HepG2 (cell line): ENCODE measurements at regions not wholly inside any gene's neighbourhood (a gene's known extent, or its start where the extent isn't known, plus 50 kb on each side); places are given as distances from the start of the nearest gene placed in this dataset.

Experiments
- ATAD3A ChIP-seq: sonication (generic); formaldehyde crosslinking; IDR thresholded peaks from 2 replicates; pipeline ENCODE4 v1.4.0; 2020; ENCODE audit warnings: missing genetic modification reagents
- E2F1 ChIP-seq: sonication (generic); formaldehyde crosslinking; IDR thresholded peaks from 2 replicates; pipeline ENCODE4 v1.5.0; 2020; ENCODE audit warnings: missing genetic modification reagents
- EHMT2 ChIP-seq: fragments of 200-600 bp; sonication (generic); IDR thresholded peaks from 2 replicates; pipeline ENCODE4 v1.7.0; 2017; ENCODE audit warnings: antibody characterized with exemption, low read depth, low read length, borderline replicate concordance
- ETV6 ChIP-seq: sonication (generic); formaldehyde crosslinking; conservative IDR thresholded peaks from 2 replicates; pipeline ENCODE4 v1.4.0; 2020; ENCODE audit warnings: missing genetic modification reagents
- EZH2 ChIP-seq: conservative IDR thresholded peaks from 2 replicates; pipeline ENCODE4 v1.6.1; 2012; ENCODE audit warnings: mild to moderate bottlenecking, low read depth, low read length, moderate library complexity
- FOXA1 ChIP-seq, 2 experiments: fragments of 450-650 bp in 1 of 2; sonication (generic) in 1 of 2; formaldehyde crosslinking in 1 of 2; IDR thresholded peaks; 2 replicates each; pipeline versions ENCODE4 v1.4.0 to v1.6.1; 2016 to 2020; ENCODE audit warnings: missing genetic modification reagents in 1 of 2
- IRF2 ChIP-seq: IDR thresholded peaks from 2 replicates; pipeline ENCODE4 v1.6.1; 2018; ENCODE audit warnings: missing genetic modification reagents, missing compliant biosample characterization
- JARID2 ChIP-seq: sonication (generic); formaldehyde crosslinking; IDR thresholded peaks from 2 replicates; pipeline ENCODE4 v1.8.1; 2023; ENCODE audit warnings: missing genetic modification reagents, inconsistent platforms; ENCODE audit not compliant: insufficient replicate concordance
- MEIS2 ChIP-seq: sonication (generic); formaldehyde crosslinking; IDR thresholded peaks from 2 replicates; pipeline ENCODE4 v1.9.0; 2021; ENCODE audit warnings: mild to moderate bottlenecking, missing genetic modification reagents
- NFKBIZ ChIP-seq: IDR thresholded peaks from 2 replicates; pipeline ENCODE4 v1.6.1; 2018; ENCODE audit warnings: missing genetic modification reagents, missing compliant biosample characterization
- PHF20 ChIP-seq: sonication (generic); formaldehyde crosslinking; IDR thresholded peaks from 2 replicates; pipeline ENCODE4 v1.5.0; 2020; ENCODE audit warnings: mild to moderate bottlenecking, missing genetic modification reagents
- POLR2AphosphoS2 ChIP-seq: IDR thresholded peaks from 2 replicates; pipeline ENCODE4 v1.6.1; 2011; ENCODE audit warnings: low read depth, low read length, improper control_type of control experiment
- SAP130 ChIP-seq: IDR thresholded peaks from 2 replicates; pipeline ENCODE4 v1.6.1; 2016; ENCODE audit warnings: low read depth
- SIN3B ChIP-seq: fragments of 150-350 bp; IDR thresholded peaks from 2 replicates; pipeline ENCODE4 v1.6.1; 2014; ENCODE audit warnings: low read length
- SMAD9 ChIP-seq: sonication (generic); formaldehyde crosslinking; IDR thresholded peaks from 2 replicates; pipeline ENCODE4 v1.5.1; 2020; ENCODE audit warnings: mild to moderate bottlenecking, missing genetic modification reagents
- ZMAT3 ChIP-seq: sonication (generic); formaldehyde crosslinking; conservative IDR thresholded peaks from 2 replicates; pipeline ENCODE4 v1.7.0; 2021; ENCODE audit warnings: missing genetic modification reagents
- ZNF337 ChIP-seq: sonication (generic); formaldehyde crosslinking; IDR thresholded peaks from 2 replicates; pipeline ENCODE4 v1.5.1; 2020; ENCODE audit warnings: missing genetic modification reagents, low read depth, mild to moderate bottlenecking, borderline replicate concordance
- ZNF468 ChIP-seq: sonication (generic); formaldehyde crosslinking; IDR thresholded peaks from 2 replicates; pipeline ENCODE4 v1.8.0; 2022; ENCODE audit warnings: mild to moderate bottlenecking, moderate library complexity, missing genetic modification reagents
- ZNF639 ChIP-seq: conservative IDR thresholded peaks from 2 replicates; pipeline ENCODE4 v1.6.1; 2018; ENCODE audit warnings: missing genetic modification reagents
- ZNF75D ChIP-seq: sonication (generic); formaldehyde crosslinking; IDR thresholded peaks from 2 replicates; pipeline ENCODE4 v1.8.1; 2023; ENCODE audit warnings: missing genetic modification reagents, mild to moderate bottlenecking, borderline replicate concordance
- ZNF780A ChIP-seq: sonication (generic); formaldehyde crosslinking; IDR thresholded peaks from 2 replicates; pipeline ENCODE4 v1.8.0; 2022; ENCODE audit warnings: mild to moderate bottlenecking, missing genetic modification reagents, moderate library complexity
- ZNF83 ChIP-seq: sonication (generic); formaldehyde crosslinking; IDR thresholded peaks from 2 replicates; pipeline ENCODE4 v1.4.0; 2020; ENCODE audit warnings: missing genetic modification reagents, mild to moderate bottlenecking, borderline replicate concordance
- TF ChIP-seq, protein P1 (sequence below): sonication (generic); formaldehyde crosslinking; IDR thresholded peaks from 2 replicates; pipeline ENCODE4 v1.8.0; 2022; ENCODE audit warnings: mild to moderate bottlenecking, missing genetic modification reagents
- TF ChIP-seq, protein P2 (sequence below): IDR thresholded peaks from 2 replicates; pipeline ENCODE4 v1.6.1; 2016; ENCODE audit warnings: low read depth, borderline replicate concordance

DNA sequence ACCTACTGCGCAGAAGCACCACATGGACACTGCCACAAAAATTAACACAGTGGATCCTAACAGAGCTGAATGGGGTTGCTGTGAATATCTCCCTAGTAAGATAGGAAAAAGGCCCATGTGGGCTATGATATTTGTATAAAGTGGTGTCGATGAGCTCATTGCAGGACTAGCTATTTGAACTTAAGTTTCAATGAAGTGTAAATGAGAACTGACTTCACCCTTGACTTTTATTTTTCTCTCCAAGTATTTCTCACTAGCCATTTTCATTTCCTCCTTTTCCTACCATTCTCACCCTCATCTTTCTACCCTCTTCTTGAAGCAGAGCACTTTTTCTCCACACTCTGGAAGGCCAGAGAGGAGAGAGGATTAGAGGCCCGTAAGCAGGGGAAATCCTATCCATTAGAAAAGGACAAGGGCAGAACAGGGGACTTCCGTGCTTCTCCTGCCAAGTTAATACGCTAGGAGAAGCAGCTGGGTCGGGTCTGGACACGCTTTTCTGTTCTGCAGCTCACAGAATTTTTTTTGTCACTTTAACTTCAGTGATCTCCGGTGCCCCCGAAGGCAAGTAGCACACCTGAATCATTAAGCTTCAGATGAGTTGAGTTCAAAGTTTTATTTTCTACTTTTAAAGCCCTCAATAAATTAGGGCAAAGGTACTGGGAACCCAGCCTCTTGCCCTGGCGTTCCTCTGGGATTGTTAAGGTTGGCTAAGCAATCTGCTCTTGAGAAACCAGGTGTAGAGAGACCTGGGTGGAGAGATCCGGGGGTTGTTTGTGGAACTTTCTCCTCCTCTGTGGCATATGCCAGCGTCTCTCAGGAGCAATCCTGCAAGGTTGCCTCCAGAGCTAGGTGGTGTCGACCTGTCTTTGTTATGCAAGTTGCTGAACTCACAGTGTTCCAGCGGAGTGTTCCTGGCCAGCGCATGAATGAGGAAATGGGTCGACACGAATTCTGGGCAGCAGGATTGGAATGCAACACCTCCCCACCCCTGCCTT, 56.2 kb upstream of the ARID1B start (continued):
- TF ChIP-seq ZNF337 (CRISPR knock-in tag) (no peak), ETV6 (no peak), IRF2 (CRISPR knock-in tag) (no peak), ZNF468 (CRISPR knock-in tag) (no peak), ZNF780A (CRISPR knock-in tag) (no peak), ZNF639 (no peak), NFKBIZ (CRISPR knock-in tag) (0 out of 2 replicates have a peak, but pooled peaks have one; percentile 6), ATAD3A (CRISPR knock-in tag) (no peak), SAP130 (CRISPR knock-in tag) (no peak), PHF20 (CRISPR knock-in tag) (no peak), POLR2AphosphoS2 (no peak), EHMT2 (no peak), MEIS2 (CRISPR knock-in tag) (no peak), ZMAT3 (0 out of 2 replicates have a peak, but pooled peaks have one; percentile 12), JARID2 (CRISPR knock-in tag) (no peak), SMAD9 (CRISPR knock-in tag) (no peak), FOXA1 (IDR thresholded peaks at IDR 0.05) (no peak), FOXA1 (CRISPR knock-in tag; IDR thresholded peaks at IDR 0.05) (no peak), E2F1 (CRISPR knock-in tag) (no peak), ZNF75D (CRISPR knock-in tag) (no peak), EZH2 (no peak), ZNF83 (CRISPR knock-in tag) (no peak), SIN3B (no peak)
- TF ChIP-seq, protein P1, sequence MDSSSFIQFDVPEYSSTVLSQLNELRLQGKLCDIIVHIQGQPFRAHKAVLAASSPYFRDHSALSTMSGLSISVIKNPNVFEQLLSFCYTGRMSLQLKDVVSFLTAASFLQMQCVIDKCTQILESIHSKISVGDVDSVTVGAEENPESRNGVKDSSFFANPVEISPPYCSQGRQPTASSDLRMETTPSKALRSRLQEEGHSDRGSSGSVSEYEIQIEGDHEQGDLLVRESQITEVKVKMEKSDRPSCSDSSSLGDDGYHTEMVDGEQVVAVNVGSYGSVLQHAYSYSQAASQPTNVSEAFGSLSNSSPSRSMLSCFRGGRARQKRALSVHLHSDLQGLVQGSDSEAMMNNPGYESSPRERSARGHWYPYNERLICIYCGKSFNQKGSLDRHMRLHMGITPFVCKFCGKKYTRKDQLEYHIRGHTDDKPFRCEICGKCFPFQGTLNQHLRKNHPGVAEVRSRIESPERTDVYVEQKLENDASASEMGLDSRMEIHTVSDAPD (CRISPR knock-in tag) = no peak
- TF ChIP-seq, protein P2, sequence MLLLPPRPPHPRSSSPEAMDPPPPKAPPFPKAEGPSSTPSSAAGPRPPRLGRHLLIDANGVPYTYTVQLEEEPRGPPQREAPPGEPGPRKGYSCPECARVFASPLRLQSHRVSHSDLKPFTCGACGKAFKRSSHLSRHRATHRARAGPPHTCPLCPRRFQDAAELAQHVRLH (CRISPR knock-in tag) = 0 out of 2 replicates have a peak, but pooled peaks have one; percentile 17
